Esophagus muscularis mucosa (tissue), 3 donors: ENCODE measurements at regions not wholly inside any gene's neighbourhood (a gene's known extent, or its start where the extent isn't known, plus 50 kb on each side); places are given as distances from the start of the nearest gene placed in this dataset.
"Not testable (repeated sequence)": the region's sequence is repeated elsewhere in the genome, so short reads cannot be mapped to it uniquely, and the experiment has no call there.

Source experiments
- CTCF ChIP-seq, 3 experiments: fragments of 200-600 bp in 2 of 3; fragments of 450-650 bp in 1 of 3; sonication (generic) in 2 of 3; IDR thresholded peaks; one replicate each; pipeline ENCODE4 v1.5.1; 2017 to 2019; ENCODE audit warnings: antibody characterized with exemption in 3 of 3, mild to moderate bottlenecking in 2 of 3, moderate library complexity in 1 of 3
- POLR2A ChIP-seq: fragments of 450-650 bp; IDR thresholded peaks from one replicate; pipeline ENCODE4 v1.6.1; 2017; ENCODE audit warnings: antibody characterized with exemption, moderate library complexity, mild to moderate bottlenecking, low read depth

DNA sequence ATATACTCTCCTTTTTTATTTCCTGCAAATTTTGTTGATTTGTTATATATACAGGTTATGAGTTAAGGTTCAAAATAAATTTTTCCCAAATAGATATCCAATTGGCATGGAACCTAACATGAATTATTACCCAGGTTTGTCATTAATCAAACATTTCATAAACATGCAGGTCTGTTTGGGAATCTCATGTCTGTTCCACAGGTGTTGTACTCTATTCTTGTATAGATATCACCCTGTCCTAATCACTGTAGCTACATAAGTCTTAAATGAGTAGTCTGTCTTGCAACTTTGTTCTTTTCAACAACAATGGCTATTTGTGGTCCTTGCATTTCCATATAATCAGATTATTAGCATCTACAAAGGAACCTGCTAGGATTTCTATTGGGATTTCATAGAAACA lies 121.9 kb downstream of the LIMS4 start:
- TF ChIP-seq CTCF (IDR thresholded peaks at IDR 0.05); POLR2A: not testable (repeated sequence)
